Retinal pigment epithelial cell (primary cell): ENCODE measurements at regions not wholly inside any gene's neighbourhood (a gene's known extent, or its start where the extent isn't known, plus 50 kb on each side); places are given as distances from the start of the nearest gene placed in this dataset.

Experiments
- DNase-seq: peaks from one replicate; pipeline ENCODE4 v3.0.0-alpha.2; 2010; ENCODE audit warnings: low read depth
- H3K4me3 ChIP-seq: 2 replicates; pipeline ENCODE4 v1.5.1; 2011; ENCODE audit warnings: mild to moderate bottlenecking, low read length, control low read depth, moderate library complexity
- CTCF ChIP-seq: conservative IDR thresholded peaks from 2 replicates; pipeline ENCODE4 v1.5.1; 2011; ENCODE audit warnings: low read depth, low read length, control low read depth, inconsistent platforms

- DNase-seq: no peak
Observed at GRCh38 chr9:1759009-1759408, 256.1 kb upstream of the SMARCA2 start.

GRCh38 chr9:1759771-1760300 is 255.3 kb upstream of the SMARCA2 start:
- TF ChIP-seq CTCF: no peak
- no peak for DNase-seq
- H3K4me3 ChIP-seq: no peak overlapping the region

More at GRCh38 chr9:1759009-1759408, 256.1 kb upstream of the SMARCA2 start:
- H3K4me3 ChIP-seq: no peak overlapping the region
- no peak for TF ChIP-seq CTCF

GRCh38 chr9:1761807-1762206 is 253.3 kb upstream of the SMARCA2 start:
- no peak for DNase-seq
- TF ChIP-seq CTCF: no peak
- no peak overlapping the region for H3K4me3 ChIP-seq

- no peak overlapping the region for H3K4me3 ChIP-seq
- DNase-seq: no peak
- TF ChIP-seq CTCF: no peak
Observed at GRCh38 chr9:1766042-1766441, 249.1 kb upstream of the SMARCA2 start.

GRCh38 chr9:1768561-1768960 is 246.6 kb upstream of the SMARCA2 start:
- no peak for DNase-seq
- H3K4me3 ChIP-seq: no peak overlapping the region
- TF ChIP-seq CTCF: no peak

GRCh38 chr9:1771094-1771789 is 243.9 kb upstream of the SMARCA2 start:
- DNase-seq: no peak
- TF ChIP-seq CTCF: no peak
- H3K4me3 ChIP-seq: no peak overlapping the region

- no peak for DNase-seq
- no peak overlapping the region for H3K4me3 ChIP-seq
- no peak for TF ChIP-seq CTCF
Observed at GRCh38 chr9:1775230-1775629, 239.9 kb upstream of the SMARCA2 start.
